ENCODE measurements at regions not wholly inside any gene's neighbourhood (a gene's known extent, or its start where the extent isn't known, plus 50 kb on each side); places are given as distances from the start of the nearest gene placed in this dataset.

- TF ChIP-seq CTCF (IDR thresholded peaks at IDR 0.05 in 4 of 5, conservative IDR thresholded peaks at IDR 0.05 in 1 of 5), result no peak
- TF ChIP-seq POLR2A (IDR thresholded peaks at IDR 0.05), result no peak
These were observed 161.0 kb upstream of the TRIM24 start for GRCh38 chr7:138299066-138299465.
